HTR-8/SVneo (cell line): ENCODE measurements at regions not wholly inside any gene's neighbourhood (a gene's known extent, or its start where the extent isn't known, plus 50 kb on each side); places are given as distances from the start of the nearest gene placed in this dataset.
A peak's percentile ranks its signal among the peaks of the same experiment; 100 is the strongest.

ENCODE experiments used
- DNase-seq: peaks from one replicate; pipeline ENCODE4 v3.0.0; 2011; ENCODE audit warnings: low spot score, mixed read lengths; ENCODE audit not compliant: insufficient read length
- FAIRE-seq: peaks from 2 replicates; lab custom pipeline; 2011; peaks lifted over from hg19 to GRCh38; lab: Jason Lieb, UNC

GRCh38 chr3:160127308-160127707 lies 97.9 kb upstream of the C3orf80 start:
- no peak for DNase-seq
- no peak for FAIRE-seq

GRCh38 chr3:160128056-160128455 lies 97.2 kb upstream of the C3orf80 start:
- no peak for FAIRE-seq
- no peak for DNase-seq

GRCh38 chr3:160129459-160130061 lies 95.7 kb upstream of the C3orf80 start:
- DNase-seq = peak; percentile 72
- FAIRE-seq = no peak

GRCh38 chr3:160130071-160130470 lies 95.2 kb upstream of the C3orf80 start:
- DNase-seq (no peak), FAIRE-seq (no peak)

GRCh38 chr3:160130950-160131349 lies 94.3 kb upstream of the C3orf80 start:
- no peak for DNase-seq

GRCh38 chr3:160132226-160132625 lies 93.0 kb upstream of the C3orf80 start:
- DNase-seq (no peak), FAIRE-seq (no peak)

More at GRCh38 chr3:160130950-160131349, 94.3 kb upstream of the C3orf80 start:
- FAIRE-seq = no peak

- FAIRE-seq = no peak
- peak; percentile 19 for DNase-seq
Measured at GRCh38 chr3:160133757-160134156, 91.5 kb upstream of the C3orf80 start.

- DNase-seq = no peak
- FAIRE-seq = no peak
Measured at GRCh38 chr3:160134454-160134853, 90.8 kb upstream of the C3orf80 start.

- no peak for FAIRE-seq
- peak; percentile 19 for DNase-seq
Measured at GRCh38 chr3:160134964-160135363, 90.3 kb upstream of the C3orf80 start.

- no peak for FAIRE-seq
Measured at GRCh38 chr3:160135851-160136250, 89.4 kb upstream of the C3orf80 start.

GRCh38 chr3:160136421-160136820 lies 88.8 kb upstream of the C3orf80 start:
- DNase-seq = no peak
- FAIRE-seq = no peak

More at GRCh38 chr3:160135851-160136250, 89.4 kb upstream of the C3orf80 start:
- DNase-seq = no peak

- no peak for FAIRE-seq
- no peak for DNase-seq
Measured at GRCh38 chr3:160139291-160139690, 85.9 kb upstream of the C3orf80 start.

GRCh38 chr3:160140756-160141155 lies 84.5 kb upstream of the C3orf80 start:
- FAIRE-seq (no peak), DNase-seq (no peak)

- FAIRE-seq = no peak
Measured at GRCh38 chr3:160141485-160142185, 83.6 kb upstream of the C3orf80 start.

GRCh38 chr3:160143482-160143881 lies 81.7 kb upstream of the C3orf80 start:
- no peak for FAIRE-seq

More at GRCh38 chr3:160141485-160142185, 83.6 kb upstream of the C3orf80 start:
- no peak for DNase-seq

GRCh38 chr3:160150066-160150465 lies 75.2 kb upstream of the C3orf80 start:
- FAIRE-seq (no peak), DNase-seq (no peak)

More at GRCh38 chr3:160143482-160143881, 81.7 kb upstream of the C3orf80 start:
- no peak for DNase-seq

GRCh38 chr3:160150525-160150924 lies 74.7 kb upstream of the C3orf80 start:
- FAIRE-seq = no peak
- no peak for DNase-seq

GRCh38 chr3:160152638-160153037 lies 72.6 kb upstream of the C3orf80 start:
- FAIRE-seq (no peak), DNase-seq (no peak)

GRCh38 chr3:160154033-160154432 lies 71.2 kb upstream of the C3orf80 start:
- FAIRE-seq (no peak), DNase-seq (no peak)

GRCh38 chr3:160154596-160154995 lies 70.6 kb upstream of the C3orf80 start:
- FAIRE-seq (no peak), DNase-seq (no peak)

GRCh38 chr3:160157321-160157720 lies 67.9 kb upstream of the C3orf80 start:
- FAIRE-seq = no peak
- DNase-seq = no peak

- FAIRE-seq (no peak), DNase-seq (no peak)
Measured at GRCh38 chr3:160159341-160159740, 65.9 kb upstream of the C3orf80 start.
